Fibroblast of skin of right quadriceps (primary cell): ENCODE measurements at regions not wholly inside any gene's neighbourhood (a gene's known extent, or its start where the extent isn't known, plus 50 kb on each side); places are given as distances from the start of the nearest gene placed in this dataset.

Experiments
- DNase-seq: peaks from one replicate; pipeline ENCODE4 v3.0.0-alpha.2; 2013

DNA sequence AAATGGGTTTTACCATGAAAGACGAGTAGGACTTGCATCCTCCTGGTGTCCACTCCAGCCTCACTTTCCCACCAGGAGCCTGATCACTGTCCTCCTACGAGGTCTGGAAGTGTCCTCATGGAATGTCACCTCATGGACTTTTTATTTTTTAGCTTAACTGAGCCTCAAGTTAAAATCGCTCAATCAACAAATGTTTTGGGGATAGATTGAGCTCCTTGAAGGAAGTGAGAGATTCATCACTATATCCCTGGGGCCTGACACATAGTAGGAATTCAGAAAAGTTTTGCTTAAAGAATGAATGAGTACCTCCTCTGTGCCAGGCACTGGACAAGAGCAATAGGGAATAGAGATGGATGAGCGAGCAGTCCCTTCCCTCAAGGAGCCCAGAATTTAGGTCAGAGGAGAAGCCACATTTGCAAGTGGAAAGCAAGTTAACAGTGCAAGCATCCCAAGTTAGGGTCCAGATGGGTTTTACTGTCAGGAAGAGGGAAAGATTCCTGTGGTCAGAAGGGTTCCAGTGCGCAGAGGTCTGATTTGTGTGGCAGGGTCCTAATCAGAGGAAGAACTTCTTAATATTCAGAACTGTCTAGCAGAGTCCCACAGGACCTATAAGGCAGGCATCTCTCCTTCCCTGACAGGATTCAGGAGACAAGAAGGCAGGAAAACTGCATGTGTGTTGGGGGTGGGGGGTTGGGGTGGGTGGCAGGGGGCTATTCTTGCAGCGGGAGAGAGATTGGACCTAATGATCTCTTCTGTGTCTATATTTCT, 67.0 kb downstream of the MYCN start:
- DNase-seq = no peak

DNA sequence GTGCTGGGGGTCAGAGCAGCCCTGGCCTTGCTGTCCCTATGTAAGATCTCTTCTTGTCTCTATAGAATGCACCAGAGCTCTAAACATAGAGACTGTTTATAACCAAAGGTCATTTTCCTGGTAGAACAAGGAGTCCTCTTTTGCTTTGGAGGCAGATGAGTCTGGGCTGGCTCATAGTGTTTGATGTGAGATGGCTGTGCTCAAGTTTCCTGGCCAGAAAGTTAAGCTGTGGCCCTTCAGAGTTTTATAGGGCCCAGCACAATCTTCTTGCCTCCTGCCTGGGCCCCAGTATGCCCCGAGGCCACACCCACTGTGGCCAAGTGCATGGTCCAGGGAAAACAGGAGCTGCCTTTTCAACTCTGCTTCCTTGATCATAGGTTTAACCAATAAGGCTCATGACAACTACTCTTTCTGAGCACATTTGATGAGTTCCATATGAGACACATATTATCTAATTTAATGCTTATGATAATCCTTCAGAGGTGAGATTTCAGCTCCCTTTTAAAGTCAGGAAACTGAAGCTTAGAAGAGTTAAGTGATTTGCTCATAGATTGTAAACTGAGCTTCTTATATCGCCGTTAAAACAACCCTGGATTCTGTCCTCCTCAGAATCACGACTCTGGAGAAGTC, 66.3 kb downstream of the MYCN start:
- DNase-seq = no peak

DNA sequence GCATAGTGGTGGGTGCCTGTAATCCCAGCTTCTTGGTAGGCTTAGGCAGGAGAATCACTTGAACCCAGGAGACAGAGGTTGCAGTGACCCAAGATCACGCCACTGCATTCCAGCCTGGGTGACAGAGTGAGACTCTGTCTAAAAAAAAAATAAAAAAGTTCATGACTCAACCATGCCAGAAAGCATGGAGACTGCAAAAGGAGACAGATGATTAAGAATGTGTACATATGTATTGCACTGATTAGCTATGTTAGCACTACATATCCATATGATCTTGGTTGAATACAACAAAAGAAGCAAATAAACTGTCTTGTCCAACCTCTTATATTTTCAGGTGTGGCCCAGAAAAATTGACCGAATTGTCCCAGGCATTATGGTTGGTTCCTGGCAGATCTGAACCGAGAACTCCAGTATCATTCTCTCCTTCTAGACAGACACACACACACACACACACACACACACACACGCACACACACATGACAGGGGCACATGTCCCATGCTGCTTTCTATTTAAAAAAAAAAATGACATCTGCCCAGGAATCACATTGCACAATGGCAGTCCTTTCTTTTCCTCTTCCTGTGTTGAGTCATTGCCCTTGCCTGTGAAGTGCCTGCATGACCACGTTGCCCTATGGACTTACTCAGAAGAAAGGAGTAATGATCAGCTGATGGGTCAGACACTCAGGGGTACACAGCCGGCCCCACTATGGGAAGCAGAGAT, 65.6 kb downstream of the MYCN start:
- no peak for DNase-seq

DNA sequence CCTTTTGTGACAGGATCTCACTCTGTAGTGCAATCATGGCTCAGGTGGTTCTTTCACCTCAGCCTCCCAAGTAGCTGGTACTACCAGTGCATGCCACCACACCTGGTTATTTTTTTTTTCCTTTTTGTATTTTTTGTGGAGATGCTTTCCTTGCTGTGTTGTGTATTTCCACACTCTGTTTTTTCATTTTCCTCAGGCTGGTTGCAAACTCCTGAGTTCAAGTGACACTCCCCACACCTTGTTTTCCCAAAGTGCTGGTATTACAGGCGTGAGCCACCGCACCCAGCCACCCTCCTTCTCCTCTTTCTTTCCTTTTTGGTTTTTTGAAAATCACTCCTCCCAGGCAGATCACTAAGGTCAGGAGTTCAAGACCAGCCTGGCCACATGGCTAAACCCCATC, 65.0 kb downstream of the MYCN start:
- no peak for DNase-seq

DNA sequence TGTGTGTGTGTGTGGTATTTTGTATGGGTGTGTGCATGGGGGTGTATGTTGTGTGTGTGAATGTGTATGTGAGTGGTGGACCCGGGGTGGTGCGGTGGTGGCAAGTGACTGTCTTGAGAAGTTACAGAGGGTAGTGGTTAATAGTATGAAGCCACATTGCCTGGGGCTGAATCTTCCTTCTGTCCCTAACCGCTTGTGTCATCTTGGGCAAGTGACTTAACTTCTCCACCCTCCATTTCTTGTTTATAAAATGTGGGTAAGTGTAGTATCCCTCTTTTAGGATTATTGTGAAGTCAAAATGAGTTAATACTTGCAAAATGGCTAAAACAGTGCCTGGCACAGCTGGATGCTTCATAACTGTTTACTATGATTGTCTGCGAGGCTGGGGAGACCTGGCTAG, 63.5 kb downstream of the MYCN start:
- DNase-seq = no peak

DNA sequence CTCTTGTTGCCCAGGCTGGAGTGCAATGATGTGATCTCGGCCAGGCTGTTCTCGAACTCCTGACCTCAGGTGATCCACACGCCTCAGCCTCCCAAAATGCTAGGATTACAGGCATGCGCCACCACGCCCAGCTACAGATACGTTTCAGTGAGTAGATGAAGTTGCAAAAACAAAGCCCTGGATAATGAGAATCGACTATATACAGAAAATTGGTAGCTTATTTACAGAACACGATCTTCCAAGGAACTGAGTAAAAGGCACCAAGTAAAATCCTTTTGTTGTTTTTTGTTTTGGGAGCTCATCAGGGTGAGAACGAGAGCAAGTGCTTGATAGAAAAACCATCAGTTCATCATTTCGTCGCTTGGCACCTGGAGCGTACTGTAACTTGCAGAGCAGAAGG, 62.8 kb downstream of the MYCN start:
- DNase-seq = no peak

DNA sequence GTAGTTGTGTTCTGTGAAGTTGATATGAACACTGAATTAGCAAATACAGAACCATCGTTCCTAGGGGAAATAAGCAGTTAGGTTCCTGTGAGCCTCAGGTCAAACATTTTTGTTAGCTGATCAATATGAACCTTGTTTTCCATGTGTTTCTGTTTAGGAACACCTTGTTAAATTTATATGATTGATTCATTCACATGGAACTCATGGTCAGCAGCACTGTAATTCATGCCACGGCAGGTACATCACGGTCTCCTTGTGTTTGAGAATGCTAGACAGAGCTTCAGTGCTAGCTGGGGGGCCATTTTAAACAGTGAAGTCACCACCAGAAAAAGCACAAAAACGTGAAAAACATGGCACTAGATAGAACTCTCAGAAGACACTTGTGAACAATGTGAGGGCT, 62.2 kb downstream of the MYCN start:
- DNase-seq = no peak

DNA sequence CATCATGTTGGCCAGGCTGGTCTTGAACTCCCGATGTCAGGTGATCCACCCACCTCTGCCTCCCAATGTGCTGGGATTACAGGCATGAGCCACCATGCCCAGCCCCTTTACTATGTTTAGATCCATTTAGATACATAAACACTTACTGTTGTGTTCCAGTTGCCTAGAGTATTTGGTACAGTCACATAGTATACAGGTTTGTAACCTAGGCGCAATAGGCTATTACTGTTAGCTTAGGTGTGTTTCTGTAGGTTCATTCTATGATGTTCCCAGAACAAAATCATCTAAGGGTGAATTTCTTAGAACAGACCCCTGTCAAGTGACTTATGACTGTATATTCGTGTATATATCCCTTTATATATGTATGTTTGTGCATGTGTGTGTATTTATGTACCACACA, 61.8 kb downstream of the MYCN start:
- no peak for DNase-seq

DNA sequence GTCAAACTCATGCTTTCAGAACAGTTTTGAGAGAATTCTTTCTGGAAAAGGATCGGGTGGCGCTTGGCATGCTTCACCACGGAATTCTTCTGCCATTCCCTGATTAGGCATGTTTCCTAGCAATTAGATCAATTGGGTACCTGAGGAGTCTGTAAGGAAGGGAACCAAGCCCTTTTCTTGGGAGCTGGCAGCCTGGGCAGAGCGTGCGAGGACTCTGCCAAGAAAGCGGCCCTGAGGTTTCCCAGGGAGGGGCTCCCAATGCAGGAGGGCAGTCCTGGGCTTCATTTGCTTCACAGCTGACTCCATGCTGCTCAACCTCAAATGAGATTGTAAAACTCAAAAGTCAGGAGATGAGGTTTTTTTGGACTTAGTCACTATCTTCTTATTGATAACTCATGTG, 60.3 kb downstream of the MYCN start:
- DNase-seq = no peak

DNA sequence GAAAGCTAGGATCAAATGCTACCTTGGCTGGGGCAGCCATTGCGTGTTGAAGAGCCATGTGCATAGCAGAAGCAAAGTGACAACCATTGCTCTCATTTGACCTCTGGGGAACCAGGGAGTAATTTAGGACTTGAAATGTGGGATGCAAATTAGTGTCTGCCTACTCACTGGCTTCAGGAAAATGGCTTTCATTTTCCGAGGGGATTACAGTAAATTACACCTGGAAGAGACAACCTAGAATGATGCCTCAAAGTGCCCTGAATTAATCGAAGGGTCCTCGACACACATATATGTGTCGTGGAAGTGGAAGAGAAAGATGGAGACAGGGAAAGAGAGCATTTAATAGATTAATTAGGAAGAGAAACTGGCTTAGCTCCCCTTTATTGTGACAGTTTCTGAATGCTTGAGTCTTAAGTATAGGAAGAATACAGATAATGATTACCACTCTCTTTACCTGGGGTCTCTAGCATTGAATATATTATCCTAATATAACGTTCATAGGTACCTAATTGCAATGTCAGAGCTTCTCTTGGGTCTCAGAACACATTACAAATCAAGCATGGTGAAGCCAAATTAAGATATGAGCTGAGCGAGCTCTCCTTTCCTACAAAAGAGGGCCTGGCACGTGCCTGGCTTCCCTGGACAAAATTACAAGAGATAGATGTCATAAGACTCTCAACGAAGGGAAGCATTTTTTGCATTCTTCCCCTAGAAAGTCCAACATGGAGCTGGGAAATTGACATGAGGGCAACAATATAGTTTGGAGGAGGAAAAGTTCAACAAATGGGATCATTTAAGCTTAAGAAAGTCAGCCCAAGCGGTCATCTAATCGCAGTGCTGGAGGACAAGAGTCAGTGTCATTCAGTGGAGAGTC, 59.5 kb downstream of the MYCN start:
- no peak for DNase-seq

DNA sequence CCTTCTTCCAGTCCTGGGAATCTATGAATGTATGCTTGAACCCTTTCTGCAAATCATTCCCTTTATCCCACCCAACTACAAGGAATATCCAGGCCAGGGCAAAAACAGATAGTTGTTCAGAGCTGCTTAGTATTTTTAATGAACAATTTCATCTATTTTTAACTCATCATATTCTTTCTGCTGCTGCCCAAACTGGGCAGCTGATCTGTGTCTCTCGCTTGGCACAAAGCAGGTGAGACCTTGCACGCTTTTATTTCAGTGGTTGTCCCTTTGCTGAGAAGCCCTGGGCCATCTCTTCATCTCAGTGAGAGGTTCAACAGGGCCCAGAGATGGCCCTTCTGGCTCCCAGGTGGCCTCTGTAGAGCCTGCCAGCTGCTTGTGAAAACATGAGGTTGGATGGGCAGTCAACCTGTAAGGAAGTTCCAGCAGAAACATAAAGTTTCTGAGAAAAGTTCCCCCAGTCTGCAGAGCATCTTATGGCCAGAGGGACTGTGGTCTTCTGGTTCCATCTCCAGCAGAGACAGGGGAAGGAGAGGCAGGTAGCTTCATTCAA, 57.5 kb downstream of the MYCN start:
- no peak for DNase-seq

DNA sequence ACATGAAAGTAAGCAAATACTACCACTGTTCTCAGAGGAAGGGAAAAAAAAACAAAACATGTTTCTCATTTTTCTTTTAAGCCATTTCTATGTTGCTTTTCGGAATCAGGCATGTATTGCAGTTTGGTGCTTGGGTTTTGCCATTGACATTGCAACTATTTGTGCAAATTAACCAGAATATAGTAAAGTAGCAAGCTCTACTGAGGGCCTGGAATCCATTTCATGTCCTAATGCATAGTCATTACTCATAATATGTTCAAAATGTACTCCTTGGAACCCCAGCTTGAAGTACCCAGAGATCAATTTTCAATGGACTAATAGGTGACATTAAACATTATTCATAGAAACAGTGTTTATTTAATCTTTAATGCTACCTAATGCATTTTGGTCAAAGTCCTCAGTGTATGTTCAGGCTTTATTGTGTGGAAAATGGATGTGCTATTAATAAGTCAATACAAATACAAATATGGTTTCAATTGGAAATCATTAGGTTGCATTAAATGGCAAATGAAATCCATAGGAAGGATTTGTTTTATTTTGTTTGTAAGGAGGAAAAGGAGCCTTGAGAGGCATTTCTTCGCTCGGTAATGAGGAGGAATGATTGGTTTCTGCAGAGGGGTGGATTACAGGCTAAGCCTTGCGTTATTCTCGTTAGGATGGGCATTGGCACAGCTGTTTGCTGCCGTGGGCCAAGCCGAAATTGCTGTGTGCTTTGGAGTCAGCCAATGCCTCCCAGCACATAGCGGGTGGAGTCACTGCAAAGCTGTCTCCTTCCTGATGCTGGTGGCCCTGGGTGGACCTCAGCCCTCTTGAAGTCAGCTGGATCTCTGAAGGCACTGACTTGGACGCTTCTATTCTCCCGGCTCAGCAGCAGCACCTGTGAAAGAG, 56.4 kb downstream of the MYCN start:
- DNase-seq = no peak
